HG02938 (cell line): ENCODE measurements at regions not wholly inside any gene's neighbourhood (a gene's known extent, or its start where the extent isn't known, plus 50 kb on each side); places are given as distances from the start of the nearest gene placed in this dataset.
"Not testable (repeated sequence)": the region's sequence is repeated elsewhere in the genome, so short reads cannot be mapped to it uniquely, and the experiment has no call there.

Experiments
- ATAC-seq: cut with Tn5 transposase; IDR thresholded peaks from one replicate; pipeline ENCODE4 v1.9.1; 2021; ENCODE audit warnings: mild to moderate bottlenecking, moderate library complexity; ENCODE audit not compliant: unreplicated experiment

DNA sequence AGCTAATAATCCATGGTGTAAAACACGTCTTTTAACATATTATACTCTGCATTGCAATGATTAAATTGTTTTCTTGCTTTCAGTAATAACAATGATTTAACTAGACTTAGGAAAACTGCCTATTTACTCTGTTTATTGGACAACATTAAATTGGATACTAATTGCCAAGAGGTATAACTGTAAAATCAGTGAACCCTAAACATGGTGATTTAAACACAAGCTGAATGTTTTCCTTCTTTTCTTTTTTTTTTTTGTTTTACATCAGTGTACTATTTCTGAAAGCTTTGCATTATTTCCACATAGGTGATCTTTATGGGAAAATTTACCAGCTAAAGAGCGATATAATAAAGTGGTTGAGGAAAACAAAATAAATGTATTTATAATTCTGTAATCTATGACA lies 276.7 kb downstream of the PCDH7 start:
- ATAC-seq = no peak

DNA sequence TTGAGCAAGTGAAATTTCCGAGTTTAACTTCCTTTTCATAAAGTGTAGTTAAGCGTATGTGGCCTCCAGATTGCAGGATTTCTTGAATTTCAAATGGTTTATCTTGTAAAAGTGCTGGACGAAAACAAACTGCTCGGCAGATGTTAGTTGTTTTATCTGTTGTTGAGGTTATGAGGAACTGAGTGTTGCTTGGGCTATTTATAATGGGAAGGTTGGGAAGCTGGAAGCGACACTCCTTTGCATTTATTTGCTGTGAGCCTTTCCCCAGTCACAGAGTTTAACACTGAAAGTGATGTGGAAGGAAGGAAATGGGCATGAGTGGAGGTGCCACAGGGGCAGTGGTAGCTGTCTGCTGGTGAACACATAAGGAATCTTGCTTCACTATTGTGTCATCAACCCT lies 284.9 kb downstream of the PCDH7 start:
- ATAC-seq = no peak

DNA sequence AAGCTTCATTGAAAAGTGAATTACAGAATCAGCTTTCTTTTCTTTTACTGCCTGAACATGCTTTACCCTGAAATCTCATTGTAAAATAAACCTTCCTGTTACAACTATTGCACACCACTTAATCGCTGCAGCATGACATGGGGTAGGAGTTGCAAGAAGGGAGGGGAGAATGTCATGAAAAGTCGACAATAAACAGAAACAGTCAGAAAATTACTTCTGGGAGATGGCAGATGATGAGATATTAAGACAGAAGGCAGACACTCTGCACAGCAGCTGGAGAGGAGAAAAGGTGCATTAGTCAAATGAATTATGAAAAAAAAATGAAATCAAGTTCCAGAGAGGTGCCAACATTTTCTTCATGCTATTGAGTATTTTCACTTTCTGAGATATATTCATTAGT lies 287.7 kb downstream of the PCDH7 start:
- ATAC-seq = no peak

DNA sequence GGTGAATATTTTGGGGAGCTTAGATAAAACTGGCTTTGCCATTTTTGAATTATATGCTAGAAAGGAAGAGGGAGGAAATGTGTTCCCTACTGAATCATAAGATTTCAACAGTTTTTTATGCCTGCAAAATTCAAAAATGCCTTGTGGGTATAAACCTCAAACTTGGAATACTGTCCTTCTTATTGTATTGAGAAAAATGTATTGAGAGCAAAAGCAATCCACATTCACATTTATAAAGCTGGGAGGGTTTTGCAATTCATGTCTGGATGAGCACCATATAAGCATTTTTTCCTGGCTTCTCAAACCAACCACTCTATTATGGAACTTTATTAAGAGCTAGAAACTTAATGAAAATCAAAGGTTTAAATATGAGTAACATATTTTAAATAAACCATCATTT lies 289.8 kb downstream of the PCDH7 start:
- no peak for ATAC-seq

DNA sequence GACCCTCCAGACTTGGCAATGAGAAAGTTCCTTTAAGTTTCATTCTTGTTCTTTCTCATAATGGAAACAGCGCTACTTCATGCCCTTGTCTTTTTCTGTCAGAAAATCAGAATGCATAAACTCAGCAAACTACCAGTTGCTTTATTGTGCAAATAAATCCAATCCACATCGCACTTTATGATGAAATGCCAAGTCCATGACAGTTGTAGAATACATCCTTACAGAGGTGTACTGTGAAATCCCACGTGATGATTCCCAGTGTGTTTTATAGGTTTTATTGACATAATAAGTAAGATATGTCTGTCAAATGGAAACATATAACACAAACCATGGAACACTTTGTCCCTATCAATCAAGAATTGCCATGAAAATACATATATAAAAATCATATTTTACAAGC lies 295.0 kb downstream of the PCDH7 start:
- ATAC-seq = no peak

DNA sequence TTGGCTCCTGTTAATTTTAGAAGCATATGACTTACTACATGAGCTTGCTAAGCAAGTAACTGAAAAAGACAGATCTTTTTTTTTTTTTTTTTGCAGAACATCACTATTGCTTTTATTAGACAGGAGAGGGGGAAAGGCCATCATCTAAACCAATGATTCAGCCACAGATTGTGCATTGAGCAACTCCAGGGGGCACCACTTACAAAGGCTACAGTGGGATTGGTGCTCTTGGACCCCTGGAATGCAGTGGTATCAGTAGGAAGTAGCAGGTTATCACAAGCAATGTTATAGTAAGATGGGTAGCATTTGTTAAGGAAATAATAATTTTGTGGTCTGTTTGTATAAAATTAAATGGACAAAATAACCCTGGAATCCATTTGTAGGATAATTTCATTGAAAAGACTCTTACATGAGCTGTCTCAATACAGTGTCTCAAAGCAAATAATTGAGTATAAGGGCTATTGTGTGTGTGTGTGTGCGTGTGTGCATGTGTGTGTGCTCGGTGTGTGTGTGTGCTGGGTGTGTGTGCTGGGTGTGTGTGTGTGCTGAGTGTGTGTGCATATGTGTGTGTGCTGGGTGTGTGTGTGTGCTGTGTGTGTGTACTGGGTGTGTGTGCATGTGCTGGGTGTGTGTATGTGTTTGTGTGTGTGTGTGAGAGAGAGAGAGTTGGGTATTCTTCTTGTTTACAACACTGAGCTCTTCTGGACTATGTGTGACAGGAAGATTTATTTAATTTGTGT lies 296.3 kb downstream of the PCDH7 start:
- ATAC-seq = no peak

DNA sequence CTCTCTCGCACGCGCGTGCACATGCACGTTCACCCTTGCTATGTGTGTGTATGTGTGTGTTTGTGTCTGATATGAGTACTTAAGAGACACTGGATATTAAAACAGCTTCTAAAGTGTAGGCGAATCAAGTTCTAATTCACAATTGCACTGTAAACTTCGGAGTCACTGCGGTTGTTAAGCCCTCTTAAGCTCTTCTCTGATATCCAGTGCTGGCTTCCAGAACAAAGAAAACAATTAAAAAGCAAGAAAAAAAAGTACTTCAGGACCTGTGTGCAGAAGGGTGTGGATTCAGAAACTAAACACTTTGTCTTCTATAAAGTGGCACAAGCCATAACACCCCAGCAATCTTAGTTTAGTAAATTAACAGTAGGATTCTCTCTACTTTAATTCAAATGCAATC lies 300.2 kb downstream of the PCDH7 start:
- no peak for ATAC-seq

DNA sequence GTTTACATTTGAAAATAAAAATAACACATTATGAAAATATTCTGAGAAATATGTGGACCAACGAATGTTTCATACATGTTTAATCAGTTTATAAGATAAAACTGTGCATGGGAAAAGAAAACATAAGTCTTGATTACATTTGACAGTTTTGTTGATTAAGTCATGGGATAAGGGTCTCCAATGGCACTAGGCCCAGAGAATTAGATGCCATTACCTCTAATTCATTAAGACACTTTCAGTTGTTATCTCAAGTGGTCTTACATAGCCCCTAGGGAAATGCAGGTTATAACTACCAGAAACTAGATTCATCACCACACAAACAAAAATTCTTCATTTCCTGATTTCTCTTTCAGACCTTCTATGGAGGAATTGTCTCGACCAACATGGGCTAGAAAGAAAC lies 300.8 kb downstream of the PCDH7 start:
- no peak for ATAC-seq

DNA sequence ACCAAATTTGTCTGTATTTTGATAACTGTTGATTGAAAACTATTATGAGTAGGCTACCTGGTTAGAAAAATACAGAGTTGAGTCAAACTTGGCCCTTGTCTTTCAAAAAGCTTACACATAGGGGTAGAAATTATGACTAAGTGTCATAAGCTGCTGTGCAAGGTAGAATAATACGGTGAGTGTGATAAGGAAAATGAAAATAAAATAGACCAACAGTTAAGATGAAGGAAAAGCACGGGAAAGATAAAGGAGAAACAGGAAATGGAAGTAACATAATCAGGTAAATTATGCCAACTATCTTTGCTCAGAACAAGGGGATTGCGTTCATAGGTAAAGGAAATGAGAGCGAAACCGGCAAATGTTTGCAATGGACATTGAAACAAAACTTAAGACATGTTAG lies 302.5 kb downstream of the PCDH7 start:
- no peak for ATAC-seq

DNA sequence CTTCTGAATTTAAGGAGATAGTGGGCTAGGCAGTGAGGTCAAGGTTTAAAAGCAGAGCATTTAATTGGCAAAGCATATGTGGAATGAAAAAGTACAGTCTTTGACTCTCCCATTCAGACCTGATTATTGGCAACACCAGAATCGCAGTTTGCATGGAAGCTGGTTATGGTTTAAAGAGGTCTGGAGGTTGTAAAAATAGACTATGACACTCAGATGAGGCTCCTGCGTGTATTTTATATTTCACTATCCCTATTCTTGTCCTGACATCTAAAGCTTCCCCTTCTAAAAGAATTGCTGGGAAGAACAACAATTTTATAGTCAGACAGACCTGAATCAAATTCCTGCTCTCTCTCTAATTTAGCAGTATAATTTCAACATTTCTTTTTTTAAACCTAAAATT lies 302.9 kb downstream of the PCDH7 start:
- ATAC-seq = no peak

DNA sequence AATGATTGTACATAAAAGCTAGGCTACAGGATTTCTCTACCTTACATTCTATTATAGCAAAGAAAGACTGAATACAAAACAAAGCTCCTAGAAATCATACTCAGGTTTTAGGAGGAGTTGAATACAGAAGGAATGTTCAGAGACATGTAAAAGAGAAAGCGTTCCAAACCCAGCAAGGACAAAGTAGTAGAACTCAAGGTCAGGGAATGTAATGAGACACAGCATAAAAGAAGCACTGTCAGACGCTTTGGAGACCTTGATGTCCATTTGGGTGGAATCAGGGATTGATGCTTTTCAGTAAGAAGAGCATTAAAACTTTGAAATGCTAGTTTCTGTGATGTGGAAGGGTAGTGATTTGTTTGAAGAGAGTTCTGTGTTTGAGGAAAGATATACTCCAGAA lies 303.6 kb downstream of the PCDH7 start:
- no peak for ATAC-seq

DNA sequence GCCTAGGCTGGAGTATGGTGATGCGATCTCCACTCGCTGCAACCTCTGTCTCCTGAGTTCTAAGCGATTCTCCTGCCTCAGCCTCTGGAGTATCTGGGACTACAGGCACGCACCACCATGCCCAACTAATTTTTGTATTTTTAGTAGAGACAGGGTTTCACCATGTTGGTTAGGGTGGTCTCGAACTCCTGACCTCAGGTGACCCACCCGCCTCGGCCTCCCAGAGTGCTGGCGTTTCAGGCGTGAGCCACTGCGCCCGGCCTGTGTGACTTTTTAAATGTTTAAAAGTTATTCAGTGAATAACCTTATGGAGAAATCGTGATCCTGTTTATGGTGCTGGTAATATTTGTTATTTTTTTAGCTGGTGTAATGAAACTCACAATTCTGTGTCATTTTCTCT lies 304.6 kb downstream of the PCDH7 start:
- ATAC-seq = not testable (repeated sequence)

DNA sequence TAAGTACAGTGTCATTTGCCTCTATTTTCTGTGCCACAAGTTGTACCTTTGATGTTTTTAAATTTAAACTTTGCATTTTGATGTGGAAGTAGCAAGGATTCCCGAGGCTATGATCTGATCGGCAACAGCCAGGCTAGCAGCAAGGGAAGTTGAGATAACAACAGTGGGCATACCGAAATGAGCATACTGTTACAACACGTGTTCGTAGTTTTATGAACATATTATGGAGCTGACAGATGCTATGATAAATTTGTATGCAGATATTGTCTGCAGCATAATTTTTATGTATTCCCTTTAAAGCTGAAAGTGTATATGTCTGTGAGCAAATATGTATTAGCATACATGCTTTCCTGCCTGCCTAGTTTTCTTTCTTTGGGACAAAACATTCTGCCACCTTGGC lies 306.1 kb downstream of the PCDH7 start:
- no peak for ATAC-seq

DNA sequence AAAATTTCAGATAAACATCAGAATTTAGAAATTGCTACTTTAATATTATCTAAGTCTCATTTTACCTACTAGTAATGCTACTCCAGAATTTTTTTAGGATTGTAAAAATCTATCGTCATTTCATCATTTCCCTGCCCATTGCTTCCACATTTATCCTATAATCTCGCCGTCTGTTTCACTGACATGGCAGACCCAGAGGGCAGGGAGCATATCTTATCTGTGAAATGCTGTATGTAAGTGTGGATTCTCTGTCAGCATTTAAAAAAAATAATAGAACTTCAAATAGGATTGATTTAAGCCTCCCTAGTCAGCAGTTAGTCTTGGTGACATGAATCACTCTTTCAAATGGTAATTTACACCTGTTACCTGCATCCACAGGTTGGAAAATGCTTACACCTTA lies 314.4 kb downstream of the PCDH7 start:
- no peak for ATAC-seq

DNA sequence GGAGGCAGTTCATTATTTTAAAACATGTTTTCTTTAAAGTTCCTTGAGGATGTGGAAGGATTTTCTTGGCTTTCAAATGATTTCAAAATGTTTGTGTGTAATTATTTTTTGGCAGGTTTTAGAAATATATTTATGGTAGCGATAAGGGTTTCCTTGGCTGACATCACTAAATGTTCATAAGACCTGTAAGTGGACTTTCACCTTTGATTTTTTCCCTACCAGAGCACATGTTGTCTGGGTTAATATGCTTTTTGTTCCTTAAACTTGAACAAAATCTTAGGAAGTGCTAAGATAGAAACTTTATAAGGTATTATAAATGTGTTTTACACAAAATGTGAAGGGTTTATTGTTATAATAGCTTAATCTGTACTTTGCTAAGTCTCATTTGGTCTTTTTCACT lies 315.6 kb downstream of the PCDH7 start:
- ATAC-seq = no peak

DNA sequence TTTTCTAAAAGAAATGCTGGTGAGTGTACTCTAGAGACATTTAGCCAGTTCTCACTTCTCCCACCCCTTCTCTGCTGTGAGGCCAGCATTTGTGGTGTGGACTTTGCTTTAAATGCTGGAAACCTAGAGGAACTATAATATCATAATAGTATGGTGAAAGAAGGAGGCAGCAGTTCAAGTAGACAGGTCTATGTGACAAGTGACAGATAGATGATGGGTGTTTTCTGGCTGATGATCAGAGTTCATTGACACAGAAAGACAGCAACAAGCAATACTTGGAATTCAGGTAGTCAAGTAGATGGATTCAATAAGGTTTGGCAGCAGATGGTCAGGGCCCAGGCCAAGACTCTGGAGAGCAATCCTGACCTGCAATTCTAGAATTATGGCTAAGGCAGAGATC lies 317.5 kb downstream of the PCDH7 start:
- ATAC-seq = no peak

DNA sequence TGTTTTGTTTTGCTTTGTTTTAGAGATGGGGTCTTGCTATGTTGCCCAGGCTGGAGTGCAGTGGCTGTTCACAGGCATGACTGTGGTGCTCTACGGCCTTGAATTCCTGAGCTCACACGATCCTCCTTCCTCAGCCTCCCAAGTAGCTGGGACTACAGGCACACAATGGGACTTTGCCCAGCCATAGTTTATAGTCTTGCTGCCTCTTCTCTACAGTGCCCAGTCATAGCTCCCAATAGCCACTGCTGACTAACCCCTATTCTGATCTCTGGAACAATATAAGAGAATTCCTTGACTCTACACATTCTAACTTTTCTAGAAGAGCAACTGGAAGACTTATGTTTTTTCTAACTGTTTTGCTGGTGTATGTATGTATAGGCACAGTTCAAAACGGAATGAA lies 319.2 kb downstream of the PCDH7 start:
- ATAC-seq = no peak

DNA sequence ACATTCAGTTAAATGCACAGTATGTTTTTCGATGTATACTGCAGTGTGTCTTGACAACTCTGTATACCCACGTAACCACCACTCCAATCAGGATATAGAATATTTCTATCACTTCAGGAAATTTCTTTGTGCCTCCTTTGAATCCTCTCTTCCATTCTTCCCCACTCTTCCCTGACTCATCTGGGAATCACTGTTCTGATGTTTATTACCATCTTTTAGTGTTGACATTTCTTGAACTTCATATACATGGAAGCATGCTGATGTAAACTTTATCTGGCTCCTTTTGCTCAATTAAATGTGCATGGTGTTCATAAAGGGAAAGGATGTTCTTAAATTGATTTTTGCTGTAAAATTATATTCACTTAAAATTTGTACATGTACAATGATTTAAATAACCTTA lies 319.9 kb downstream of the PCDH7 start:
- no peak for ATAC-seq

DNA sequence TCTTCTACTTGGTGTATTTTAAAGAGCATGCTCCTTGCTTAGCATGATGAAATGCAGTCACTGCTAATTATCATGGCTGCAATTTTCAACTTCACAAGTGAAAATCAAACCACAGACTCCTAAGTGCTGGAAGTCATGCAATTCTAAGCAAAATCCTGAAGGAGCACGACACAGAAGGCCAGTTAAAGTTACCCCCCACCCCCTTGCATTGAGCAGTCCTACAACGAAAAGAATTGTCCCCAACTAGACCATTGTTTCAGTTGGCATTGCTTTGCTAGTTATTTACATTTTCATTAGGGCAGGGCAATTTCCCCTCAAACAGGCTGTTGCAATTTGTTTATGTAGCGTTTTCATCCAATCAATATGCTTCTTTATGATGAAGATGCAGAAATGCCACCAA lies 321.2 kb downstream of the PCDH7 start:
- no peak for ATAC-seq

DNA sequence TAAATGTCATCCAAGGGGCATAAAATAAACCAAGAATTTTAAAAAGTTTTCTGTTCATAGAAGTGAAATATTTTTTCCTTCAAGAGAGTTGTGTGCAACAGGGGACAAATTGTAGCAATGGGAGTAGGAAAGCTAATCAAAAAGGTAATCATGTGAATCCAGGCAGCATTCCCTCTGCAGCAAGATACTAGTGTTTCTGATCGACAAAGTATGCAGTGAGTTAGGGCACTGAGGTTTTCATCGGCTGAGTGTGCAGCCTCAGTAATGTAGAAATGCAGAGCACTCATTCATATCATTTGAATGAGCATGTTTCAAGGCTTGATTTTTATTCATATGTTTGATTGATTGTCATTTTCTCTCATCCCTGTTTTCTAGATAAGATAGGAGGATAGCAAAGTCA lies 321.7 kb downstream of the PCDH7 start:
- no peak for ATAC-seq

DNA sequence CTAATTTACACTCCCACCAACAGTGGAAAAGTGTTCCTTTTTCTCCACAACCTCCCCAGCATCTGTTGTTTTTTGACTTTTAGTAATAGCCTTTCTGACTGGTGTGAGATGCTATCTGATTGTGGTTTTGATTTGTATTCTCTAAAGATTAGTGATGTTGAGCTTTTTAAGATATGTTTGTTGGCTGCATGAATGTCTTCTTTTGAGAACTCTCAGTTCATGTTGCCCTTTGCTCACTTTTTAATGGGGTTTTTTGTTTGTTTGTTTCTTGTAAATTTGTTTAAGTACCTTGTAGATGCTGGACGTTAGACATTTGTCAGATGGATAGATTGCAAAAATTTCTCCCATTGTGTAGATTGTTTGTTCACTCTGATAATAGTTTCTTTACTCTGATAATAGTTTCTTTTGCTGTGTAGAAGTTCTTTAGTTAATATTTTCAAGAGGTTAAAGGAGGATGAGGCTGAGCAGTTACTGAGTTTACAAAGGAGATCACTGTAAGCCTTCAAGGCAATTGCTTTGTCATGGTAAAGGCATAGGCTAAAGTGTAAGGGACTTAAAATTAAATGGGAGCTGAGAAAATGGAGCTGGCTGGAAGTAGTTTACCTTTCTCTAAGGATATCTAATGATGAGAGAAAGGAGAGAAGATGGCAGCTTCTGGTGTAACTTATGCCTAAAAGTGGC lies 323.4 kb downstream of the PCDH7 start:
- no peak for ATAC-seq

DNA sequence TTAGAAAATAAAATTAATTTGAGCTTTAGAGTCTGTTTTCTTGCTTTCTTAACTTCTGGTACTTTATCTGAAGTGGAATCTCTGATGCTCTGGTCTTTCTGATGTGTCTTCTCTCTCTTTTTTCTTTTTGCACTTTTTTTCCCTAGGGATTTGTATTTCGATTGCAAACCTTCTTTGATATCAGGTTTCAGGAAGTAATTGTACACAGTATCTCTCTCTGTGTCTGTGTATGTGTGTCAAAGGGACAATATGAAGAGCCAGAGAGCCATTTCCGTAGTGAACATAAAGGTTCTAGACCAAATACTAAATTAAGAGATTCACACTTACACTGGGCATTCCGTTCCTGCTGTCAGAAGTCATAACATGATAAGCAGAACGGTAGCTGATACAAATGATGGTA lies 325.0 kb downstream of the PCDH7 start:
- ATAC-seq = no peak
